Endodermal cell (in vitro differentiated cells): ENCODE measurements at regions not wholly inside any gene's neighbourhood (a gene's known extent, or its start where the extent isn't known, plus 50 kb on each side); places are given as distances from the start of the nearest gene placed in this dataset.

Experiments used
- DNase-seq: peaks from one replicate; pipeline ENCODE4 v3.0.0-alpha.2; 2017
- H3K27ac ChIP-seq: 2 replicates; pipeline ENCODE4 v1.5.1; 2013; ENCODE audit warnings: mild to moderate bottlenecking, low read depth, low read length, moderate library complexity
- H3K27me3 ChIP-seq: 2 replicates; pipeline ENCODE4 v1.6.1; 2013; ENCODE audit warnings: mild to moderate bottlenecking, low read length, moderate library complexity; ENCODE audit not compliant: insufficient read depth, control insufficient read depth, poor library complexity, severe bottlenecking
- H3K36me3 ChIP-seq: 2 replicates; pipeline ENCODE4 v1.7.0; 2013; ENCODE audit warnings: mild to moderate bottlenecking, low read length, moderate library complexity; ENCODE audit not compliant: control insufficient read depth, insufficient read depth
- H3K4me1 ChIP-seq: one replicate; pipeline ENCODE4 v1.7.0; 2013; ENCODE audit warnings: low read length; ENCODE audit not compliant: control insufficient read depth, insufficient read depth
- H3K4me3 ChIP-seq: 2 replicates; pipeline ENCODE4 v1.5.1; 2013; ENCODE audit warnings: mild to moderate bottlenecking, low read length, moderate library complexity
- H3K9ac ChIP-seq: 2 replicates; pipeline ENCODE4 v1.6.1; 2013; ENCODE audit warnings: mild to moderate bottlenecking, low read length, moderate library complexity; ENCODE audit not compliant: poor library complexity, severe bottlenecking; ENCODE audit errors: extremely low read depth
- H3K9me3 ChIP-seq: 2 replicates; pipeline ENCODE4 v1.6.1; 2013; ENCODE audit warnings: mild to moderate bottlenecking, low read length, moderate library complexity; ENCODE audit not compliant: control insufficient read depth
- H3K27ac Mint-ChIP-seq: 2 replicates; pipeline ENCODE4 v1.8.0; 2020; ENCODE audit warnings: mixed read lengths
- H3K27me3 Mint-ChIP-seq: 2 replicates; pipeline ENCODE4 v1.8.0; 2021; ENCODE audit warnings: mild to moderate bottlenecking, mixed read lengths; ENCODE audit not compliant: insufficient read depth
- H3K36me3 Mint-ChIP-seq: 2 replicates; pipeline ENCODE4 v1.8.0; 2020; ENCODE audit warnings: low read depth, mixed read lengths
- H3K4me1 Mint-ChIP-seq: 2 replicates; pipeline ENCODE4 v1.8.0; 2020; ENCODE audit warnings: mixed read lengths
- H3K4me3 Mint-ChIP-seq: 2 replicates; pipeline ENCODE4 v1.8.0; 2020; ENCODE audit warnings: mild to moderate bottlenecking, moderate library complexity, mixed read lengths
- H3K9me3 Mint-ChIP-seq: 2 replicates; pipeline ENCODE4 v1.8.0; 2020; ENCODE audit warnings: mild to moderate bottlenecking, mixed read lengths
- WGBS, 2 experiments: methylation state at CpG; one replicate each; pipeline versions ENCODE4 v1.1.5 to v1.1.7; 2013; ENCODE audit warnings: missing lambda C conversion rate in 2 of 2, mixed read lengths in 1 of 2; ENCODE audit not compliant: insufficient coverage in 1 of 2, insufficient read length in 1 of 2; 5-methylcytosine and 5-hydroxymethylcytosine counted together
- TF ChIP-seq, protein P1 (sequence below): fragments of 200-600 bp; sonication (generic); conservative IDR thresholded peaks from 2 replicates; pipeline ENCODE4 v1.5.0; 2021; ENCODE audit warnings: antibody characterized with exemption, mild to moderate bottlenecking

DNA sequence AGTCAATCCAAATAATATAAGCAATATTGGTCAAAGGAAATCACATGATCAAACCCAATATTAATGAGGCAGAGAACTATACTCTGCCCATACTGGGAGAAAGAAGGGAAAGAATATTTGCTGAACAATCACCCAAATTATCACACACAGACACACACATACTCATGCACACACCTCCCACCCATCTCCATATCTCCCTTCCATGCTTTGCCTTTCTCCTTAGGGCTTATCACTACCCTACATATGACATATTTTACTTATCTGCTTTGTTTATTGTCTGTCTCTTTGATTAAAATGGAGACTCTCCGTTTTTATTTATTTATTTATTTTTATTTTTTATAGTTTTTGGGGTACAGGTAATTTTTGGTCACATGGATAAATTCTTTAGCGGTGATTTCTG lies 112.9 kb upstream of the NHS start:
- H3K4me3 Mint-ChIP-seq: no peak overlapping the region
- peaks cover 2% of the 10 kb centered on the region for H3K27me3 Mint-ChIP-seq
- Histone ChIP-seq H3K27me3 (no peaks in the 10 kb centered on the region), H3K9me3 (no peaks in the 10 kb centered on the region), H3K36me3 (no peaks in the 10 kb centered on the region), H3K4me3 (no peak overlapping the region), H3K9ac (no peak overlapping the region), H3K4me1 (no peaks in the 10 kb centered on the region), H3K27ac (no peak overlapping the region)
- TF ChIP-seq, protein P1, sequence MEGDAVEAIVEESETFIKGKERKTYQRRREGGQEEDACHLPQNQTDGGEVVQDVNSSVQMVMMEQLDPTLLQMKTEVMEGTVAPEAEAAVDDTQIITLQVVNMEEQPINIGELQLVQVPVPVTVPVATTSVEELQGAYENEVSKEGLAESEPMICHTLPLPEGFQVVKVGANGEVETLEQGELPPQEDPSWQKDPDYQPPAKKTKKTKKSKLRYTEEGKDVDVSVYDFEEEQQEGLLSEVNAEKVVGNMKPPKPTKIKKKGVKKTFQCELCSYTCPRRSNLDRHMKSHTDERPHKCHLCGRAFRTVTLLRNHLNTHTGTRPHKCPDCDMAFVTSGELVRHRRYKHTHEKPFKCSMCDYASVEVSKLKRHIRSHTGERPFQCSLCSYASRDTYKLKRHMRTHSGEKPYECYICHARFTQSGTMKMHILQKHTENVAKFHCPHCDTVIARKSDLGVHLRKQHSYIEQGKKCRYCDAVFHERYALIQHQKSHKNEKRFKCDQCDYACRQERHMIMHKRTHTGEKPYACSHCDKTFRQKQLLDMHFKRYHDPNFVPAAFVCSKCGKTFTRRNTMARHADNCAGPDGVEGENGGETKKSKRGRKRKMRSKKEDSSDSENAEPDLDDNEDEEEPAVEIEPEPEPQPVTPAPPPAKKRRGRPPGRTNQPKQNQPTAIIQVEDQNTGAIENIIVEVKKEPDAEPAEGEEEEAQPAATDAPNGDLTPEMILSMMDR: no peak
- peaks cover 34% of the 10 kb centered on the region for H3K9me3 Mint-ChIP-seq
- no peaks in the 10 kb centered on the region for H3K4me1 Mint-ChIP-seq
- no CpG with 5 or more reads among the region's 2 CpGs for WGBS, 2 experiments
- H3K27ac Mint-ChIP-seq: no peak overlapping the region
- DNase-seq: no peak
- H3K36me3 Mint-ChIP-seq: peaks cover 3% of the 10 kb centered on the region

- H3K36me3 Mint-ChIP-seq: peaks cover 3% of the 10 kb centered on the region
- Histone ChIP-seq H3K9ac (no peak overlapping the region), H3K36me3 (no peaks in the 10 kb centered on the region), H3K4me1 (no peaks in the 10 kb centered on the region), H3K4me3 (no peak overlapping the region), H3K9me3 (no peaks in the 10 kb centered on the region), H3K27ac (no peak overlapping the region), H3K27me3 (no peaks in the 10 kb centered on the region)
- H3K4me1 Mint-ChIP-seq: no peaks in the 10 kb centered on the region
- TF ChIP-seq, protein P1: no peak
- H3K4me3 Mint-ChIP-seq: no peak overlapping the region
- H3K27ac Mint-ChIP-seq: no peak overlapping the region
- peaks cover 28% of the 10 kb centered on the region for H3K9me3 Mint-ChIP-seq
- H3K27me3 Mint-ChIP-seq: peaks cover 2% of the 10 kb centered on the region
- no peak for DNase-seq
Observed at GRCh38 chrX:17266136-17266535, 108.9 kb upstream of the NHS start.

GRCh38 chrX:17278961-17279360 lies 96.0 kb upstream of the NHS start:
- Histone ChIP-seq H3K4me3 (no peak overlapping the region), H3K4me1 (no peaks in the 10 kb centered on the region), H3K27ac (no peak overlapping the region), H3K36me3 (no peaks in the 10 kb centered on the region), H3K9me3 (no peaks in the 10 kb centered on the region), H3K27me3 (no peaks in the 10 kb centered on the region), H3K9ac (no peak overlapping the region)
- Mint-ChIP-seq H3K4me1 (no peaks in the 10 kb centered on the region), H3K27me3 (peaks cover under 1% of the 10 kb centered on the region), H3K4me3 (no peak overlapping the region), H3K9me3 (peaks cover 15% of the 10 kb centered on the region), H3K36me3 (no peaks in the 10 kb centered on the region), H3K27ac (no peak overlapping the region)
- 90% methylated on average over 2 of the region's 2 CpGs; no CpG with 5 or more reads in 1 of the 2 experiments for WGBS, 2 experiments
- TF ChIP-seq, protein P1: no peak
- DNase-seq: no peak
